T47D (cell line): ENCODE measurements at regions not wholly inside any gene's neighbourhood (a gene's known extent, or its start where the extent isn't known, plus 50 kb on each side); places are given as distances from the start of the nearest gene placed in this dataset.
"Not testable (repeated sequence)": the region's sequence is repeated elsewhere in the genome, so short reads cannot be mapped to it uniquely, and the experiment has no call there.

ENCODE experiments used
- DNase-seq, 2 experiments: peaks; one replicate each; pipeline versions ENCODE4 v3.0.0 to v3.0.0-alpha.2; 2011 to 2012; ENCODE audit warnings: low read depth in 1 of 2, low spot score in 1 of 2
- JUND ChIP-seq: IDR thresholded peaks from 2 replicates; pipeline ENCODE4 v1.6.1; 2012; ENCODE audit warnings: low read depth
- in situ Hi-C: cut with HindIII; loops from 2 replicates; pipeline ENCODE4 v1.10.0; 2016; ENCODE audit warnings: low sequenced_read_pairs, low pct_unique_long_range_greater_than_20kb

GRCh38 chr2:95728878-95729596 lies 137.2 kb downstream of the TRIM43 start:
- no peak for TF ChIP-seq JUND
- DNase-seq = peak; percentile 23 to 83
- in situ Hi-C loops = no loop called here

GRCh38 chr2:95729597-95729955 lies 137.8 kb downstream of the TRIM43 start:
- DNase-seq = no peak
- in situ Hi-C loops = no loop called here
- TF ChIP-seq JUND = no peak

- peak in 1 of 2 experiments; percentile 20 for DNase-seq
- in situ Hi-C loops = no loop called here
- no peak for TF ChIP-seq JUND
These were observed 139.0 kb downstream of the TRIM43 start for GRCh38 chr2:95730813-95731212.

GRCh38 chr2:95734976-95735890 lies 143.4 kb downstream of the TRIM43 start:
- in situ Hi-C loops = no loop called here
- TF ChIP-seq JUND = no peak
- no peak for DNase-seq

GRCh38 chr2:95738301-95738700 lies 146.5 kb downstream of the TRIM43 start:
- DNase-seq = no peak
- in situ Hi-C loops = no loop called here
- no peak for TF ChIP-seq JUND

- DNase-seq, in situ Hi-C loops: not testable (repeated sequence)
These were observed 160.3 kb downstream of the TRIM43 start for GRCh38 chr2:95752126-95752525.

GRCh38 chr2:95753812-95754211 lies 162.0 kb downstream of the TRIM43 start:
- DNase-seq, in situ Hi-C loops: not testable (repeated sequence)

GRCh38 chr2:95754213-95754612 lies 162.4 kb downstream of the TRIM43 start:
- in situ Hi-C loops, DNase-seq: not testable (repeated sequence)

GRCh38 chr2:95754819-95755563 lies 163.2 kb downstream of the TRIM43 start:
- DNase-seq, in situ Hi-C loops: not testable (repeated sequence)

GRCh38 chr2:95755956-95756669 lies 164.3 kb downstream of the TRIM43 start:
- DNase-seq, in situ Hi-C loops: not testable (repeated sequence)

GRCh38 chr2:95757988-95758387 lies 166.2 kb downstream of the TRIM43 start:
- no peak for TF ChIP-seq JUND
- in situ Hi-C loops = no loop called here
- DNase-seq = no peak

GRCh38 chr2:95759481-95760246 lies 167.9 kb downstream of the TRIM43 start:
- in situ Hi-C loops = no loop called here
- no peak for TF ChIP-seq JUND
- DNase-seq = no peak
